Stimulated activated effector memory CD8-positive, alpha-beta T cell treated with anti-CD3 and anti-CD28 coated beads, Interleukin-12 subunit alpha, Interleukin-12 subunit beta, amount 100 ng/mL, for 72 hours (primary cell): ENCODE measurements at regions not wholly inside any gene's neighbourhood (a gene's known extent, or its start where the extent isn't known, plus 50 kb on each side); places are given as distances from the start of the nearest gene placed in this dataset.
A peak's percentile ranks its signal among the peaks of the same experiment; 100 is the strongest.

Experiments used
- ATAC-seq: fragments of 150-1000 bp; cut with Tn5 transposase; 2 replicates; pipeline ENCODE4 v1.10.0; 2021
- DNase-seq, 2 donors: peaks; one replicate each; pipeline ENCODE4 v3.0.0; 2021 to 2022; ENCODE audit warnings: low spot score in 2 of 2
- H3K27ac Mint-ChIP-seq: one replicate; pipeline ENCODE4 v1.8.0; 2022; ENCODE audit warnings: mild to moderate bottlenecking, mixed read lengths
- H3K36me3 Mint-ChIP-seq: one replicate; pipeline ENCODE4 v1.8.0; 2022; ENCODE audit warnings: mild to moderate bottlenecking, mixed read lengths
- H3K4me1 Mint-ChIP-seq: one replicate; pipeline ENCODE4 v1.8.0; 2022; ENCODE audit warnings: mixed read lengths
- H3K4me3 Mint-ChIP-seq: one replicate; pipeline ENCODE4 v1.8.0; 2022; ENCODE audit warnings: mild to moderate bottlenecking, mixed read lengths
- H3K9me3 Mint-ChIP-seq: one replicate; pipeline ENCODE4 v1.8.0; 2022; ENCODE audit warnings: mixed read lengths

- Mint-ChIP-seq H3K27ac (no peak overlapping the region), H3K4me1 (no peaks in the 10 kb centered on the region), H3K4me3 (no peak overlapping the region), H3K9me3 (no peaks in the 10 kb centered on the region), H3K36me3 (no peaks in the 10 kb centered on the region)
- DNase-seq (no peak), ATAC-seq (no peak)
These were observed 108.3 kb upstream of the AKR1E2 start for GRCh38 chr10:4717670-4718069.

- no peak overlapping the region for H3K27ac Mint-ChIP-seq
- H3K36me3 Mint-ChIP-seq, result no peaks in the 10 kb centered on the region
- no peaks in the 10 kb centered on the region for H3K9me3 Mint-ChIP-seq
- no peak for DNase-seq
- H3K4me3 Mint-ChIP-seq, result no peak overlapping the region
- no peak for ATAC-seq
- H3K4me1 Mint-ChIP-seq, result no peaks in the 10 kb centered on the region
These were observed 115.1 kb upstream of the AKR1E2 start for GRCh38 chr10:4710858-4711257.

GRCh38 chr10:4708123-4708759 is 117.8 kb upstream of the AKR1E2 start:
- Mint-ChIP-seq H3K27ac (no peak overlapping the region), H3K9me3 (no peaks in the 10 kb centered on the region), H3K36me3 (no peaks in the 10 kb centered on the region), H3K4me3 (no peak overlapping the region), H3K4me1 (peaks cover 7% of the 10 kb centered on the region)
- ATAC-seq (no peak), DNase-seq (no peak)

GRCh38 chr10:4707221-4707620 is 118.8 kb upstream of the AKR1E2 start:
- no peak overlapping the region for H3K4me3 Mint-ChIP-seq

GRCh38 chr10:4704034-4704545 is 121.9 kb upstream of the AKR1E2 start:
- H3K9me3 Mint-ChIP-seq, result no peaks in the 10 kb centered on the region
- no peak for DNase-seq
- H3K36me3 Mint-ChIP-seq, result no peaks in the 10 kb centered on the region
- H3K27ac Mint-ChIP-seq, result no peak overlapping the region
- peak; percentile 64 for ATAC-seq
- H3K4me3 Mint-ChIP-seq, result no peak overlapping the region
- H3K4me1 Mint-ChIP-seq, result peaks cover 7% of the 10 kb centered on the region

More at GRCh38 chr10:4707221-4707620, 118.8 kb upstream of the AKR1E2 start:
- no peak for ATAC-seq
- H3K36me3 Mint-ChIP-seq, result no peaks in the 10 kb centered on the region
- H3K4me1 Mint-ChIP-seq, result peaks cover 7% of the 10 kb centered on the region
- no peak overlapping the region for H3K27ac Mint-ChIP-seq
- no peaks in the 10 kb centered on the region for H3K9me3 Mint-ChIP-seq
- no peak for DNase-seq

GRCh38 chr10:4701016-4701415 is 125.0 kb upstream of the AKR1E2 start:
- DNase-seq (no peak), ATAC-seq (no peak)
- Mint-ChIP-seq H3K9me3 (no peaks in the 10 kb centered on the region), H3K4me1 (peaks cover 7% of the 10 kb centered on the region), H3K36me3 (no peaks in the 10 kb centered on the region), H3K4me3 (no peak overlapping the region), H3K27ac (no peak overlapping the region)

GRCh38 chr10:4699950-4700730 is 125.9 kb upstream of the AKR1E2 start:
- H3K4me1 Mint-ChIP-seq, result peaks cover 7% of the 10 kb centered on the region
- H3K9me3 Mint-ChIP-seq, result no peaks in the 10 kb centered on the region
- no peak overlapping the region for H3K4me3 Mint-ChIP-seq
- no peak overlapping the region for H3K27ac Mint-ChIP-seq
- H3K36me3 Mint-ChIP-seq, result no peaks in the 10 kb centered on the region
- ATAC-seq, result no peak
- DNase-seq, result no peak

- no peak overlapping the region for H3K27ac Mint-ChIP-seq
- DNase-seq (no peak), ATAC-seq (no peak)
- no peaks in the 10 kb centered on the region for H3K9me3 Mint-ChIP-seq
- no peaks in the 10 kb centered on the region for H3K36me3 Mint-ChIP-seq
- H3K4me1 Mint-ChIP-seq, result no peaks in the 10 kb centered on the region
- no peak overlapping the region for H3K4me3 Mint-ChIP-seq
These were observed 127.9 kb upstream of the AKR1E2 start for GRCh38 chr10:4698075-4698474.

- no peaks in the 10 kb centered on the region for H3K4me1 Mint-ChIP-seq
- DNase-seq (no peak), ATAC-seq (no peak)
- no peaks in the 10 kb centered on the region for H3K9me3 Mint-ChIP-seq
- H3K27ac Mint-ChIP-seq, result no peak overlapping the region
- no peaks in the 10 kb centered on the region for H3K36me3 Mint-ChIP-seq
- no peak overlapping the region for H3K4me3 Mint-ChIP-seq
These were observed 129.8 kb upstream of the AKR1E2 start for GRCh38 chr10:4696186-4696585.

- Mint-ChIP-seq H3K27ac (no peak overlapping the region), H3K4me1 (no peaks in the 10 kb centered on the region), H3K4me3 (no peak overlapping the region), H3K36me3 (no peaks in the 10 kb centered on the region), H3K9me3 (no peaks in the 10 kb centered on the region)
- ATAC-seq (no peak), DNase-seq (no peak)
These were observed 132.0 kb upstream of the AKR1E2 start for GRCh38 chr10:4693967-4694366.

- H3K36me3 Mint-ChIP-seq, result no peaks in the 10 kb centered on the region
- no peaks in the 10 kb centered on the region for H3K4me1 Mint-ChIP-seq
- H3K9me3 Mint-ChIP-seq, result no peaks in the 10 kb centered on the region
These were observed 133.8 kb upstream of the AKR1E2 start for GRCh38 chr10:4692206-4692605.

GRCh38 chr10:4691776-4692175 is 134.2 kb upstream of the AKR1E2 start:
- no peak for DNase-seq
- H3K4me1 Mint-ChIP-seq, result no peaks in the 10 kb centered on the region

More at GRCh38 chr10:4692206-4692605, 133.8 kb upstream of the AKR1E2 start:
- Mint-ChIP-seq H3K4me3 (no peak overlapping the region), H3K27ac (no peak overlapping the region)
- DNase-seq (no peak), ATAC-seq (no peak)

GRCh38 chr10:4691301-4691700 is 134.7 kb upstream of the AKR1E2 start:
- no peak for DNase-seq
- no peak overlapping the region for H3K4me3 Mint-ChIP-seq
- no peaks in the 10 kb centered on the region for H3K9me3 Mint-ChIP-seq

More at GRCh38 chr10:4691776-4692175, 134.2 kb upstream of the AKR1E2 start:
- Mint-ChIP-seq H3K4me3 (no peak overlapping the region), H3K36me3 (no peaks in the 10 kb centered on the region), H3K9me3 (no peaks in the 10 kb centered on the region), H3K27ac (no peak overlapping the region)
- ATAC-seq, result no peak

GRCh38 chr10:4688601-4689000 is 137.4 kb upstream of the AKR1E2 start:
- no peak overlapping the region for H3K27ac Mint-ChIP-seq
- ATAC-seq (no peak), DNase-seq (no peak)
- no peaks in the 10 kb centered on the region for H3K9me3 Mint-ChIP-seq
- H3K4me3 Mint-ChIP-seq, result no peak overlapping the region
- no peaks in the 10 kb centered on the region for H3K36me3 Mint-ChIP-seq
- H3K4me1 Mint-ChIP-seq, result no peaks in the 10 kb centered on the region

More at GRCh38 chr10:4691301-4691700, 134.7 kb upstream of the AKR1E2 start:
- Mint-ChIP-seq H3K36me3 (no peaks in the 10 kb centered on the region), H3K27ac (no peak overlapping the region), H3K4me1 (no peaks in the 10 kb centered on the region)
- ATAC-seq, result no peak

GRCh38 chr10:4688168-4688567 is 137.8 kb upstream of the AKR1E2 start:
- Mint-ChIP-seq H3K27ac (no peak overlapping the region), H3K36me3 (no peaks in the 10 kb centered on the region), H3K4me3 (no peak overlapping the region), H3K4me1 (no peaks in the 10 kb centered on the region), H3K9me3 (no peaks in the 10 kb centered on the region)
- DNase-seq (no peak), ATAC-seq (no peak)

- Mint-ChIP-seq H3K9me3 (no peaks in the 10 kb centered on the region), H3K27ac (no peak overlapping the region), H3K36me3 (no peaks in the 10 kb centered on the region), H3K4me1 (no peaks in the 10 kb centered on the region), H3K4me3 (no peak overlapping the region)
- ATAC-seq (no peak), DNase-seq (no peak)
These were observed 138.6 kb upstream of the AKR1E2 start for GRCh38 chr10:4687397-4687796.
